NCI-H510A (cell line): ENCODE measurements at regions not wholly inside any gene's neighbourhood (a gene's known extent, or its start where the extent isn't known, plus 50 kb on each side); places are given as distances from the start of the nearest gene placed in this dataset.

Experiments
- DNase-seq: peaks from one replicate; lab custom pipeline; 2025; lab: John Stamatoyannopoulos, UW

DNA sequence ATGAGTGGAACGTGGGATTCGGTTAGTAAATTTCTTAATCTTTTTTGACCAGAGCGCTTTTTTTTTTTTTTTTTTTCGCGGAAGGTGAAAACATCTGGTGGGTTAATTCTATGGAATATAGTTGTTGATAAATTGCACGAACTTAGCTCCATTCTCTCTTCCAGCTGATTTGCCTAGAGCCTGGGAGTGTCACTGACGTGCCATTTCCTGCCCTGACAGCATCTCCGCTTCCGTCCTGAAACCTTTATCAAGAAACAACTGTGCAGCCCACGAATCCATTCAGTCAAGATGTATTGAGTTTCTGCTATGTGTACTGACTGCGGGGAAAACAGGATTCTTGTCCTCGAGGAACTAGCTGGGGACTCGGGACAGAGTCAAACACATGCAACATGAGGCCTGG lies 59.5 kb upstream of the TGM3 start:
- DNase-seq: no peak

- DNase-seq: no peak
These were observed 58.7 kb upstream of the TGM3 start for GRCh38 chr20:2237059-2237458.

DNA sequence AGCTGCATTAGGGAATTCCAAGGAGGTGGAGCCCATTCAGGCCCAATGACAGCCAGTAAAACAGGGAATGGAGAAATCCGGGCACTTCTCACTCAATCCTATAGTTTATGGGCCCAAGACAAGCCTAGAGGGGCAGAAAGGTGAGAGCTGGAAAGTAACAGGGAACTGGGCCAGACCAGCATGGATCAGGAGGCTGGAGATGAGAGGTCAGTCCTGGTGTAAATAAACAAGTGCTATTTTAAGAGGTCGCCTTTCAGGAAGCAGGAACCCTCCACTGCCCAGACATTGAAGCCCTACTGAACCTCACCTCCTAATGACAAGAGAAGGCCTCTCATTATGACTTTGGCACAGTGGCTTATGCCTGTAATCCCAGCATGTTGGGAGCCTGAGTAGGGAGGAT lies 57.2 kb upstream of the TGM3 start:
- no peak for DNase-seq

DNA sequence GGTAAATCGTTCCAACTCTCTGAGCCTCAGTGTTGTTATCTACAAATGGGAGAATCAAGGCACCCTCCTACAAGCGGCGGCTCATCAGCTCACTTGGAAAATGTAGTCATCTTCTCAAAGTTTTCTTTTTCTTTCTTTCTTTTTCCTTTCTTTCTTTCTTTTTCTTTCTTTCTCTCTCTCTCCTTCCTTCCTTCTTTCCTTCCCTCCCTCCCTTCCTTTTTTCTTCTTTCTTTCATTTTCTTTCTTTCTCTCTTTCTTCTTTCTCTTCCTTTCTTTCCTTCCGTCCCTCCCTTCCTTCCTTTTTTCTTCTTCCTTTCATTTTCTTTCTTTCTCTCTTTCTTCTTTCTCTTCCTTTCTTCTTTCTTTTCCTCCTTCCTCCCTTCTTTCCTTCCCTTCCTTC lies 55.0 kb upstream of the TGM3 start:
- DNase-seq: no peak

- no peak for DNase-seq
These were observed 53.1 kb upstream of the TGM3 start for GRCh38 chr20:2242678-2243077.

DNA sequence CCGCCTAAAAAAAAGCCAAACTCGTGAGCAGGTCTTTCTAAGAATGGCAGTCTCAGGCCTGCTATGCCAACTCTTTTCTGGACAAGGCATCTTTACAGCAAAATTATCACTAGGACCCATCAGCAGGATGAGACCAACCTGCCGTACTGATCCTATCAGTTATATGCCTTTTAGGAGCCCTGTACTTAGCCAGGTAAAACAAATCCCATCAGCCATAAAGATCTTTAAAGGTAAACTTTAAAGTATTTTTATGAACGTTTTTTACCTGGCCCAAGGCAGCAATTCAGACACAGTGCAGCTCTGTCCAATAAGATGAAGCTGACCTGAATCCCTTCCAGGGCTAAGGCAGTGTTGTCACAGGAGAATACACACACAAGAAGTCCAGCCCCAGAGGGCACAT lies 51.3 kb upstream of the TGM3 start:
- DNase-seq: no peak

- no peak for DNase-seq
These were observed 50.8 kb upstream of the TGM3 start for GRCh38 chr20:2244993-2245392.

DNA sequence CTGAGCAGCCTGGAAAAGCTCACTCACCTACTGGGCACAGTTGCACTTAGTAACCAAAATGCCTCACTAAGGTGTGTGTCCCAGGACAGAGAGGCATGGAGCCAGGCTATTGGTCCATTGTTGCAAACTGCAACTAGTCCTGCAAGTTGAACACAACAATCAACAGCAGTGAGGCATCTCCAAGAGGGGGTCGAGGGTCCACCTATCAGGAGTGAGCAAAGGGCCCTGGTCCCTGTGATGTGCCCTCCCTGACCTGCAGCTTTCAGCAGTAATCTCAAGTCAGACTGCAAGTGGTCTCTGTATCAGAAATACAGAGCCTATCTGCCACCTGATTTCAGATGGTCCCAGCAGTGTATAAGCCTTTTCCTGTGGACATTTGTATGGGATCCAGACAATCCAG lies 50.2 kb upstream of the TGM3 start:
- no peak for DNase-seq
